Body of pancreas (tissue), 4 donors: ENCODE measurements at regions not wholly inside any gene's neighbourhood (a gene's known extent, or its start where the extent isn't known, plus 50 kb on each side); places are given as distances from the start of the nearest gene placed in this dataset.

Source experiments
- CTCF ChIP-seq, 7 experiments: fragments of 450-650 bp in 4 of 7; fragments of 200-600 bp in 3 of 7; sonication (generic) in 3 of 7; IDR thresholded peaks; one replicate each; pipeline ENCODE4 v1.5.1; 2016 to 2019; ENCODE audit warnings: antibody characterized with exemption in 7 of 7
- POLR2A ChIP-seq, 3 donors: fragments of 450-650 bp; IDR thresholded peaks; one replicate each; pipeline ENCODE4 v1.6.1; 2016; ENCODE audit warnings: antibody characterized with exemption in 3 of 3, mild to moderate bottlenecking in 2 of 3

- TF ChIP-seq CTCF (IDR thresholded peaks at IDR 0.05) (no peak), POLR2A (IDR thresholded peaks at IDR 0.05) (no peak)
Observed at GRCh38 chr18:78405763-78406162, 573.9 kb upstream of the SALL3 start.
